ENCODE measurements at regions not wholly inside any gene's neighbourhood (a gene's known extent, or its start where the extent isn't known, plus 50 kb on each side); places are given as distances from the start of the nearest gene placed in this dataset.

DNA sequence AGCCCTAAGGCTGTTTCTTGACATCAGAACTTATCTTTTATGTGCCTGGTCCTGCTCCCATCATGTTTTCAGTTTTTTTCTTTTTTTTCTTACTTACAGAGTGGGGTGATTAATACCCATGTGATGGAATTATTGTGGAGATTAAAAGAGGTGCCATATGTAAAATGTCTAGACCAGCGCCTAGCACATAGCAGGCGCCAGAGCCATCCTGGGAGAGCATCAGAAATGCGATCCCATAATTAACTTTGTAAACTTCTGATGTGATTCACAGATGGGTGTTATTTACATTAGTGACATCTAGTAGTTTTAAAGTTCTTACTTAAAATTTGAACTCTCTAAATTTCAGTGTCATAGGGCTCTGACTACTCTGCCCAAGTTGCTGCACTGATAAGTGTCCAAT, 66.2 kb upstream of the PGRMC2 start:
- Histone ChIP-seq H2AFZ (ENCODE audit: control insufficient read depth, low read length) (no peak overlapping the region), H3K27ac (ENCODE audit: control insufficient read depth, insufficient read depth, low read length) (no peak overlapping the region), H3K27me3 (ENCODE audit: control insufficient read depth, extremely low read depth, insufficient read depth, low read length) (no peaks in the 10 kb centered on the region), H3K9me1 (ENCODE audit: control insufficient read depth, extremely low read depth, insufficient read depth, low read length) (no peaks in the 10 kb centered on the region), H3K4me3 (ENCODE audit: control insufficient read depth in 2 of 3, extremely low read depth in 1 of 3, insufficient read depth in 2 of 3, low read depth in 1 of 3, low read length in 3 of 3) (no peak overlapping the region), H3K36me3 (ENCODE audit: control insufficient read depth in 2 of 2, extremely low read depth in 1 of 2, insufficient read depth in 2 of 2, low read length in 2 of 2) (no peaks in the 10 kb centered on the region), H3K4me2 (ENCODE audit: control insufficient read depth, extremely low read depth, insufficient read depth, low read depth, low read length) (no peak overlapping the region), H3K79me2 (ENCODE audit: control insufficient read depth, insufficient read depth, low read length) (no peaks in the 10 kb centered on the region), H3K4me1 (ENCODE audit: control insufficient read depth, extremely low read depth, insufficient read depth, low read length) (peaks cover 28% of the 10 kb centered on the region), H4K20me1 (ENCODE audit: control insufficient read depth, extremely low read depth, insufficient read depth, low read length) (no peaks in the 10 kb centered on the region), H3K9me3 (ENCODE audit: control insufficient read depth, low read depth, low read length) (no peaks in the 10 kb centered on the region), H3K9ac (ENCODE audit: control insufficient read depth, extremely low read depth, insufficient read depth, low read length) (no peak overlapping the region)
- dilution Hi-C loops (cut with MboI; ENCODE audit: extremely low pct_ligation_motif_present, low sequenced_read_pairs), result no loop called here
- no peak for FAIRE-seq
- TF ChIP-seq, protein P1, sequence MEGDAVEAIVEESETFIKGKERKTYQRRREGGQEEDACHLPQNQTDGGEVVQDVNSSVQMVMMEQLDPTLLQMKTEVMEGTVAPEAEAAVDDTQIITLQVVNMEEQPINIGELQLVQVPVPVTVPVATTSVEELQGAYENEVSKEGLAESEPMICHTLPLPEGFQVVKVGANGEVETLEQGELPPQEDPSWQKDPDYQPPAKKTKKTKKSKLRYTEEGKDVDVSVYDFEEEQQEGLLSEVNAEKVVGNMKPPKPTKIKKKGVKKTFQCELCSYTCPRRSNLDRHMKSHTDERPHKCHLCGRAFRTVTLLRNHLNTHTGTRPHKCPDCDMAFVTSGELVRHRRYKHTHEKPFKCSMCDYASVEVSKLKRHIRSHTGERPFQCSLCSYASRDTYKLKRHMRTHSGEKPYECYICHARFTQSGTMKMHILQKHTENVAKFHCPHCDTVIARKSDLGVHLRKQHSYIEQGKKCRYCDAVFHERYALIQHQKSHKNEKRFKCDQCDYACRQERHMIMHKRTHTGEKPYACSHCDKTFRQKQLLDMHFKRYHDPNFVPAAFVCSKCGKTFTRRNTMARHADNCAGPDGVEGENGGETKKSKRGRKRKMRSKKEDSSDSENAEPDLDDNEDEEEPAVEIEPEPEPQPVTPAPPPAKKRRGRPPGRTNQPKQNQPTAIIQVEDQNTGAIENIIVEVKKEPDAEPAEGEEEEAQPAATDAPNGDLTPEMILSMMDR (optimal IDR thresholded peaks at IDR 0.05 in 1 of 3, IDR thresholded peaks at IDR 0.05 in 1 of 3, conservative IDR thresholded peaks at IDR 0.05 in 1 of 3; ENCODE audit: extremely low read depth in 1 of 3, insufficient read depth in 2 of 3, low read length in 3 of 3), result no peak
- TF ChIP-seq EZH2 (IDR thresholded peaks at IDR 0.05; ENCODE audit: low read length), result no peak
- no peak for DNase-seq (ENCODE audit: low read depth, low spot score)

DNA sequence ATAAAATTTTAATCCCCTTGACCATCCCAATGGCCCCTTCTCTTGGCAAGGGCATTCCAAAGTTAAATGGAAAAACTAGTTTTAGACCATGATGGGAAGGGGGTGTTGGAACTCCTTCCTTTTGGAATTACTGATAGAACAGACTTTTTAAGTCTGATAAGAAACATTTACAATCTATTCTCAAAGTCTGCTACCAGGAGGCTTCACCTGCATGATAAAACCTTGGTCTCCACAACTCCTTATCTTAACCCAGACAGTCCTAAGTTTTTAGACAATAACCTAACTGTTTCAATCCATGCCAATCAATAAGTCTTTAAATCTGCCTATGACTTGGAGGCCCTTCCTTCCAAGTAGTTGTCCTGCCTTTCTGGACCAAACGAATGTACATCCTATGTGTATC, 63.9 kb upstream of the PGRMC2 start:
- TF ChIP-seq, protein P1 (optimal IDR thresholded peaks at IDR 0.05 in 1 of 3, IDR thresholded peaks at IDR 0.05 in 1 of 3, conservative IDR thresholded peaks at IDR 0.05 in 1 of 3; ENCODE audit: extremely low read depth in 1 of 3, insufficient read depth in 2 of 3, low read length in 3 of 3), result no peak
- no peak for TF ChIP-seq EZH2 (IDR thresholded peaks at IDR 0.05; ENCODE audit: low read length)
- FAIRE-seq, result no peak

More for the DNA sequence above, 63.9 kb upstream of the PGRMC2 start:
- no peak for DNase-seq (ENCODE audit: low read depth, low spot score)
- no peaks in the 10 kb centered on the region for H3K79me2 ChIP-seq (ENCODE audit: control insufficient read depth, insufficient read depth, low read length)
- H3K9me1 ChIP-seq (ENCODE audit: control insufficient read depth, extremely low read depth, insufficient read depth, low read length), result no peaks in the 10 kb centered on the region
- no peak overlapping the region for H3K9ac ChIP-seq (ENCODE audit: control insufficient read depth, extremely low read depth, insufficient read depth, low read length)
- H3K4me3 ChIP-seq (ENCODE audit: control insufficient read depth in 2 of 3, extremely low read depth in 1 of 3, insufficient read depth in 2 of 3, low read depth in 1 of 3, low read length in 3 of 3), result no peak overlapping the region
- no peaks in the 10 kb centered on the region for H4K20me1 ChIP-seq (ENCODE audit: control insufficient read depth, extremely low read depth, insufficient read depth, low read length)
- no peak overlapping the region for H2AFZ ChIP-seq (ENCODE audit: control insufficient read depth, low read length)
- no peak overlapping the region for H3K27ac ChIP-seq (ENCODE audit: control insufficient read depth, insufficient read depth, low read length)
- no peak overlapping the region for H3K4me2 ChIP-seq (ENCODE audit: control insufficient read depth, extremely low read depth, insufficient read depth, low read depth, low read length)
- H3K27me3 ChIP-seq (ENCODE audit: control insufficient read depth, extremely low read depth, insufficient read depth, low read length), result no peaks in the 10 kb centered on the region
- H3K36me3 ChIP-seq (ENCODE audit: control insufficient read depth in 2 of 2, extremely low read depth in 1 of 2, insufficient read depth in 2 of 2, low read length in 2 of 2), result no peaks in the 10 kb centered on the region
- dilution Hi-C loops (cut with MboI; ENCODE audit: extremely low pct_ligation_motif_present, low sequenced_read_pairs), result no loop called here
- H3K9me3 ChIP-seq (ENCODE audit: control insufficient read depth, low read depth, low read length), result no peaks in the 10 kb centered on the region
- H3K4me1 ChIP-seq (ENCODE audit: control insufficient read depth, extremely low read depth, insufficient read depth, low read length), result peaks cover 27% of the 10 kb centered on the region

Data from keratinocyte (primary cell).